Erythroblast (primary cell): ENCODE measurements at regions not wholly inside any gene's neighbourhood (a gene's known extent, or its start where the extent isn't known, plus 50 kb on each side); places are given as distances from the start of the nearest gene placed in this dataset.

ENCODE experiments used
- GATA1 ChIP-seq: IDR thresholded peaks from 2 replicates; pipeline ENCODE4 v1.6.1; 2011; ENCODE audit warnings: low read depth, mild to moderate bottlenecking, control low read depth, low read length, moderate library complexity
- POLR2A ChIP-seq: IDR thresholded peaks from 2 replicates; pipeline ENCODE4 v1.6.1; 2011; ENCODE audit warnings: mild to moderate bottlenecking, low read length

DNA sequence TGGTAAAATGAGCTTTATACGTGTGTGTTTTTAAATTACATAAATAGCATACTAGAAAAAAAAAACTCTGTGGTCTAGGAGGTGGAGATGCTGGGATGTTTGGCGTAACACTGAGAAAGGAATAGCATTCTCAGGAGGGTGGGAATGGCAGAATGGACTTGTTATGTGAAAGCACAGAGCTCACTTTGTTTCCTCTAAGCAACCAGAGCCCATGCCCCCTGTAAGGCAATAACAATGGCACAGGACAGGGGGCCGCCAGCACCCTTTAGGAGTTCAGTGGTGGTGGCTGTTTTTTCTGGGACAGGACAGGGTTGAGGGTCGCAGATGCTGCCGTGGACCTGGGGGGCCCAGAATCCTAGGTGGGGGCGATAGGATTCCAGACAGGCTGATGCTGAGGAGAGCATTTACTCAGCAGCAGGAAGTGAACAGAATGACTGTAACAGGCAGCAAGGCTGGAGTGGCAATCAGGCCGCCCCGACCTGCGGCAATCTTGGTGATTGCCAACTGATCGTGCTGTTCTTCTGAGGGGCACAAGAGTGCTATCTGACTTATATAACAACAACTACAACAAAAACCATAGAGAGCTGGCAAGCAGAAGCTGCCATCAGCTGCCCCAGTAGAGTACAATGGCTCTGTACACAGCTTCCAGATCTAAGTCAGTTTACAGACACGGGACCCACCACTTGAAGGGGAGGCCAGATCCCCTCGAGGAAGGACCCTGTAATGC, 160.4 kb downstream of the UACA start:
- no peak for TF ChIP-seq POLR2A
- no peak for TF ChIP-seq GATA1
